GM10266 (cell line): ENCODE measurements at regions not wholly inside any gene's neighbourhood (a gene's known extent, or its start where the extent isn't known, plus 50 kb on each side); places are given as distances from the start of the nearest gene placed in this dataset.

Experiments used
- DNase-seq: peaks from one replicate; pipeline ENCODE4 v3.0.0; 2012; ENCODE audit errors: extremely low spot score
- CTCF ChIP-seq: IDR thresholded peaks from 2 replicates; pipeline ENCODE4 v1.5.1; 2012; ENCODE audit warnings: mild to moderate bottlenecking, low read depth; ENCODE audit not compliant: control insufficient read depth, insufficient read depth; ENCODE audit errors: missing control alignments

DNA sequence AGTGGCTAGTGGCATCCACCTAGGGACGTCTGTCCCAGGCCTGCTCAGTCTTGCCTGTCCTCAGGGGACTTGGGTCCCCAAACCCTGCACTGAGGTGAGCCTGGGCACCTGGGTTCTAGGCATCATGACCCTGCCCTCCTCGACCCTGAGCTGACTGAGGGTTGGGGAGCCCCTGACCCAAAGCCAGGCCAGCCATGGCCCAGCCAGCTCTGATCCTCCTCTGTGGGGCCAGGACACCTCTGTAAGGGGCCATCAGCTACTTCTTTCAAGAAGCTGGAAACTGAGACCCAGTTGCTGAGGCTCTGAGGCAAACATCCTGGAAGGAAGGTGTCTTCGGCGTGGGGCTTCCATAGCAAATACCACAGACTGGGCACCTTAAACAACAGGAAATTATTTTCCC, 329.3 kb downstream of the QKI start:
- DNase-seq, result no peak
- no peak for TF ChIP-seq CTCF

GRCh38 chr6:163741743-163742363, 327.3 kb downstream of the QKI start:
- TF ChIP-seq CTCF, result no peak
- DNase-seq, result no peak

DNA sequence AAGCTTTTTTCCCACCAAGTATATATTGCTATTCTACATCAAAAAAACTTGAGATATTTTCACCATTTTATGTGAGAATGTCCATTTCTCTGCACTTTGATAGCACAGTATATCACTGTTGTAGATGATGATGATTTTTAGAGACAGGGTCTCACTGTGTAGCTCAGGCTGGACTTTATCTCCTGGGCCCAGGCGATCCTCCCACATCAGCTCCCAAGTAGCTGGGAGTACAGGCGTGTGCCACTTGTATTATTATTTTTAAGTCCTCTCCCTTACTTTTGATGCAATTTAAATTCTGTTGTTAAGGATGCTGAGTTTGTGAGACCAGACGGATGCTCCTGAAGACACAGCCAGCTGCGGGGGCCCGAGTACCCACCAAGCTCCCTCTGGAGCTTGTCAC, 326.8 kb downstream of the QKI start:
- no peak for TF ChIP-seq CTCF
- no peak for DNase-seq

- no peak for DNase-seq
- no peak for TF ChIP-seq CTCF
Measured at GRCh38 chr6:163739966-163740365, 325.4 kb downstream of the QKI start.

GRCh38 chr6:163739408-163739725, 324.8 kb downstream of the QKI start:
- no peak for TF ChIP-seq CTCF
- DNase-seq, result no peak

DNA sequence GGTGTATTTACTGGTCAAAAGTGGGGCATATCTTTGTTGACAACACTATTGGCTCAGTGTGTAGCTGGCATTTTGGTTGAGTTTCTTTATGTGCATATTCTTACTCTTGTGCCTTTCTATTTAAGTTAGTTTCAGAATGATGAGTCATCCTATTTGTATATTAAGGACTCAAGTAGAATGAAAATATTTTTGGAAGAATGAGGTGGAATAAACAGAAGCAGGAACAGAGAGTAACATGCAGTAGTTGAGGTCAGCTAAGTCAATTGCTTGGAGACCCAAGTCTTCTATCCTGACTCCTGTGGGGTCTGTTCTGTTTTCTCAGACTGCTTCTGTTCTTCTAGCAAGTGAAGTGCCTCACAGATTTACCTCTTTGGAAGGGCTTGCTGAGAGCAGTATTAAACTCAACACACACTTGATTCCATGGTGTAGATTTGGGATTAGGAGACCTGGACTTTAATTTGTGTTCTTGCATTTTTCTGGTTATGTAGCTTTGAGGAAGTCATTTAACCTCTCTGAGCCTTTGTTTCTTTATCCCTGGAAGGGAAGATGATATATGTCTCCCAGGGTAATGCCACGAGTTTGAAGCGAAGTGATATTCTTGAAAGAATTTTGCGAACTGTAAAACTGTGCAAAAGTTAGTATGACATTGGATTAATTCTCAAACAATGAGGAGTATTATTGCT, 324.3 kb downstream of the QKI start:
- DNase-seq, result no peak

More for the DNA sequence above, 324.3 kb downstream of the QKI start:
- no peak for TF ChIP-seq CTCF
